Mesendoderm (in vitro differentiated cells): ENCODE measurements at regions not wholly inside any gene's neighbourhood (a gene's known extent, or its start where the extent isn't known, plus 50 kb on each side); places are given as distances from the start of the nearest gene placed in this dataset.

Experiments
- DNase-seq: peaks from one replicate; pipeline ENCODE4 v3.0.0; 2013
- H2AK5ac ChIP-seq: 2 replicates; pipeline ENCODE4 v1.6.1; 2013; ENCODE audit warnings: low read length, inconsistent platforms
- H2BK120ac ChIP-seq: 2 replicates; pipeline ENCODE4 v1.6.1; 2013; ENCODE audit warnings: low read depth, mild to moderate bottlenecking, low read length, moderate library complexity, mixed read lengths
- H2BK15ac ChIP-seq: replicated peaks from 2 replicates; pipeline ENCODE4 v1.6.1; 2013; ENCODE audit warnings: low read depth, mild to moderate bottlenecking, moderate library complexity
- H2BK5ac ChIP-seq: 2 replicates; pipeline ENCODE4 v1.6.1; 2013; ENCODE audit warnings: low read length, inconsistent platforms
- H3K18ac ChIP-seq: 2 replicates; pipeline ENCODE4 v1.6.1; 2013; ENCODE audit warnings: mild to moderate bottlenecking, low read length, mixed read lengths
- H3K23ac ChIP-seq: one replicate; pipeline ENCODE4 v1.6.1; 2013; ENCODE audit warnings: low read length
- H3K27ac ChIP-seq: 2 replicates; pipeline ENCODE4 v1.5.1; 2013; ENCODE audit warnings: low read depth, mild to moderate bottlenecking, inconsistent platforms, low read length, moderate library complexity
- H3K27me3 ChIP-seq: 2 replicates; pipeline ENCODE4 v1.6.1; 2013; ENCODE audit warnings: low read length, control low read depth, mild to moderate bottlenecking, inconsistent platforms; ENCODE audit not compliant: insufficient read depth, poor library complexity
- H3K36me3 ChIP-seq: 2 replicates; pipeline ENCODE4 v1.6.1; 2013; ENCODE audit warnings: low read length, inconsistent platforms; ENCODE audit not compliant: control insufficient read depth, insufficient read depth
- H3K4ac ChIP-seq: one replicate; pipeline ENCODE4 v1.6.1; 2013; ENCODE audit warnings: low read depth, mild to moderate bottlenecking, low read length, moderate library complexity
- H3K4me1 ChIP-seq: 2 replicates; pipeline ENCODE4 v1.6.1; 2013; ENCODE audit warnings: low read depth, low read length, inconsistent platforms; ENCODE audit not compliant: control insufficient read depth
- H3K4me2 ChIP-seq: 2 replicates; pipeline ENCODE4 v1.6.1; 2013; ENCODE audit warnings: low read length
- H3K4me3 ChIP-seq: 2 replicates; pipeline ENCODE4 v1.5.1; 2013; ENCODE audit warnings: mild to moderate bottlenecking, low read length
- H3K56ac ChIP-seq: one replicate; pipeline ENCODE4 v1.6.1; 2013; ENCODE audit warnings: low read length
- H3K79me1 ChIP-seq: 2 replicates; pipeline ENCODE4 v1.6.1; 2013; ENCODE audit warnings: low read length, inconsistent platforms
- H3K79me2 ChIP-seq: 2 replicates; pipeline ENCODE4 v1.6.1; 2013; ENCODE audit warnings: mild to moderate bottlenecking, low read length; ENCODE audit not compliant: control insufficient read depth, insufficient read depth
- H3K9ac ChIP-seq: 2 replicates; pipeline ENCODE4 v1.6.1; 2013; ENCODE audit warnings: low read length, inconsistent platforms
- H4K5ac ChIP-seq: one replicate; pipeline ENCODE4 v1.6.1; 2013; ENCODE audit warnings: low read length
- H4K8ac ChIP-seq: one replicate; pipeline ENCODE4 v1.6.1; 2013; ENCODE audit warnings: low read depth, mild to moderate bottlenecking, control low read depth, low read length, moderate library complexity
- WGBS: extraction: QIAGEN DNeasy Blood & Tissue Kit; methylation state at CpG from one replicate; pipeline ENCODE4 v1.1.7; 2013; ENCODE audit warnings: low lambda C conversion rate, missing lambda C conversion rate; ENCODE audit not compliant: insufficient coverage; ENCODE audit errors: extremely low coverage; 5-methylcytosine and 5-hydroxymethylcytosine counted together

GRCh38 chr3:25355034-25355885 lies 72.8 kb upstream of the RARB start:
- Histone ChIP-seq H3K79me1 (no peaks in the 10 kb centered on the region), H3K27ac (no peak overlapping the region), H3K4me3 (no peak overlapping the region), H2BK5ac (no peak overlapping the region), H3K23ac (no peak overlapping the region), H2AK5ac (no peak overlapping the region), H3K27me3 (no peaks in the 10 kb centered on the region), H3K4ac (no peak overlapping the region), H4K8ac (no peak overlapping the region), H3K79me2 (no peaks in the 10 kb centered on the region), H3K36me3 (no peaks in the 10 kb centered on the region), H2BK120ac (no peak overlapping the region), H3K9ac (no peak overlapping the region), H2BK15ac (no peak overlapping the region), H3K4me1 (no peaks in the 10 kb centered on the region), H3K56ac (no peak overlapping the region), H3K4me2 (no peak overlapping the region), H3K18ac (no peak overlapping the region), H4K5ac (no peak overlapping the region)
- WGBS: no CpG with 5 or more reads among the region's 4 CpGs
- no peak for DNase-seq

DNA sequence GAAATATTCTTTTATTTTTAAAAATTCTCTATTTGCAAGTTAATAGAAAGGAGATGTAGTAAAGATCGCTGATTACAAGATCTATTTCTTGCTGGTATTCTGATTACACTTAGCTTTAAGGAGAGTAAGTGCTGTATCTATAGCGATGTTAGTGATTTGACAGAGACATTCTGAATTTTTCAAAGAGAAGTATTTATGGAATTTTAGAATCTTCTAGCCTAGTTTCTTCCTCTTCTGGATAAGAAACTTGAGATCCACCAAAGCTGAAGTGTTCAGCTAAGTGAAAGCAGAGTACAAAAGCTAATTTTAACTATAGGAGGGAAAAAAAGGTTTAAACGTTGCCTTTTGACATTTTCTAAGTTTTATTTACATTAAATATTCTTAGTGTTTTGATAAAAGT lies 72.1 kb upstream of the RARB start:
- Histone ChIP-seq H3K79me2 (no peaks in the 10 kb centered on the region), H4K8ac (no peak overlapping the region), H3K27ac (no peak overlapping the region), H3K9ac (no peak overlapping the region), H3K79me1 (no peaks in the 10 kb centered on the region), H3K18ac (no peak overlapping the region), H2BK120ac (no peak overlapping the region), H2BK5ac (no peak overlapping the region), H3K4me1 (no peaks in the 10 kb centered on the region), H3K23ac (no peak overlapping the region), H3K27me3 (no peaks in the 10 kb centered on the region), H2AK5ac (no peak overlapping the region), H3K36me3 (no peaks in the 10 kb centered on the region), H3K4ac (no peak overlapping the region), H3K4me3 (no peak overlapping the region), H3K56ac (no peak overlapping the region), H3K4me2 (no peak overlapping the region), H4K5ac (no peak overlapping the region), H2BK15ac (no peak overlapping the region)
- DNase-seq: no peak
- WGBS: no CpG with 5 or more reads among the region's 3 CpGs

GRCh38 chr3:25362118-25362517 lies 65.9 kb upstream of the RARB start:
- Histone ChIP-seq H3K18ac (no peak overlapping the region), H2BK5ac (no peak overlapping the region), H2BK120ac (no peak overlapping the region), H3K36me3 (no peaks in the 10 kb centered on the region), H2BK15ac (no peak overlapping the region), H4K8ac (no peak overlapping the region), H3K79me1 (no peaks in the 10 kb centered on the region), H3K9ac (no peak overlapping the region), H3K79me2 (no peaks in the 10 kb centered on the region), H3K56ac (no peak overlapping the region), H2AK5ac (no peak overlapping the region), H3K27ac (no peak overlapping the region), H3K4me3 (no peak overlapping the region), H3K23ac (no peak overlapping the region), H4K5ac (no peak overlapping the region), H3K27me3 (no peaks in the 10 kb centered on the region), H3K4me2 (no peak overlapping the region), H3K4ac (no peak overlapping the region), H3K4me1 (no peaks in the 10 kb centered on the region)
- peak; percentile 19 for DNase-seq
- WGBS: no CpG with 5 or more reads among the region's 7 CpGs

DNA sequence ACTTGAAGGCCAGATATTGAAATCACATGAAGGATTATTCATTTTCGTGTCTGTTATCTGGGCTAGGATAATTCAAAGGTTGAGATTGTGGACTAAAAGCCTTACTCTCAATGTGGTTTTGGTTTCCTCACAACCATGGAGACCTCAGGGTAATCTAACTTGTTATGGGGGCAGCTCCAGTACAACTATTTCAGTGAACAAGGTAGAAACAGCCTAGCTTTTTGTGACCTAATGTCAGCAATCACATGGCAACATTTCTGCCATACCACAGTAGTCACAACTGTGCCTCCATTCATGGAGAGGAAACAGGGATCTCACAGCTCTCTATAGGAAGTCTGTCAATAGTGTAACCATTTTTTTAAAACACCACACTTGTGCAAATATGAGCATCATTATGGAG lies 62.4 kb upstream of the RARB start:
- Histone ChIP-seq H2BK5ac (no peak overlapping the region), H3K4ac (no peak overlapping the region), H4K5ac (no peak overlapping the region), H2BK15ac (no peak overlapping the region), H3K36me3 (no peaks in the 10 kb centered on the region), H3K23ac (no peak overlapping the region), H3K18ac (no peak overlapping the region), H3K27me3 (no peaks in the 10 kb centered on the region), H3K4me2 (no peak overlapping the region), H3K9ac (no peak overlapping the region), H3K4me3 (no peak overlapping the region), H4K8ac (no peak overlapping the region), H3K27ac (no peak overlapping the region), H2BK120ac (no peak overlapping the region), H3K56ac (no peak overlapping the region), H2AK5ac (no peak overlapping the region), H3K4me1 (no peaks in the 10 kb centered on the region), H3K79me2 (no peaks in the 10 kb centered on the region), H3K79me1 (no peaks in the 10 kb centered on the region)
- no CpG with 5 or more reads among the region's 1 CpG for WGBS
- no peak for DNase-seq

DNA sequence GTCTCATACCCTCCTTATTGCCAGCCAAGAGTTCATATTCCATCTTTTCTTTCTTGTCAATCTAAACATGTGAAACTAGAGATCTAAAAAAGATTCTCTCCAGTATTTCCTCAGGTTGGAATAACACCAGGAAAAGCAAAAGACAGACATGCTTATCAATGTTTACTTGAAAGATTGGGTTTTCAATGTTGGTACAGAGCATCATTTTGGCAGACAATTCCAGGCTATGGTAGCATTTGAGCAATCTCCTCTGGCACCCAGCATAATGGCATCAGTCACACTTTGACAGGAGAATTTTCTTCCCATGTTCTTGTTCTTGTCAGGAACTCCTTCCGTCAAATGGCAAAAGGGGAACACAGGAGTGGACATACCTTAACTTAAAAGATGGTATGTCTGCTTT lies 61.0 kb upstream of the RARB start:
- H3K23ac ChIP-seq: no peak overlapping the region
- DNase-seq: no peak
- H3K4me3 ChIP-seq: no peak overlapping the region
- no peak overlapping the region for H2BK120ac ChIP-seq
- H3K18ac ChIP-seq: no peak overlapping the region
- H3K56ac ChIP-seq: no peak overlapping the region
- no peaks in the 10 kb centered on the region for H3K4me1 ChIP-seq
- H2AK5ac ChIP-seq: no peak overlapping the region
- H3K4ac ChIP-seq: no peak overlapping the region
- no peak overlapping the region for H3K27ac ChIP-seq
- H2BK15ac ChIP-seq: no peak overlapping the region
- no peak overlapping the region for H4K8ac ChIP-seq
- no peak overlapping the region for H2BK5ac ChIP-seq
- no peaks in the 10 kb centered on the region for H3K79me1 ChIP-seq
- no peaks in the 10 kb centered on the region for H3K27me3 ChIP-seq
- no peaks in the 10 kb centered on the region for H3K79me2 ChIP-seq
- no peaks in the 10 kb centered on the region for H3K36me3 ChIP-seq
- H4K5ac ChIP-seq: no peak overlapping the region
- no peak overlapping the region for H3K4me2 ChIP-seq
- WGBS: no CpG with 5 or more reads among the region's 1 CpG
- no peak overlapping the region for H3K9ac ChIP-seq

- Histone ChIP-seq H3K4me1 (no peaks in the 10 kb centered on the region), H3K27me3 (no peaks in the 10 kb centered on the region), H4K5ac (no peak overlapping the region), H2BK15ac (no peak overlapping the region), H3K4ac (no peak overlapping the region), H3K4me2 (no peak overlapping the region), H3K79me1 (no peaks in the 10 kb centered on the region), H3K36me3 (no peaks in the 10 kb centered on the region), H3K4me3 (no peak overlapping the region), H3K56ac (no peak overlapping the region), H3K9ac (no peak overlapping the region), H4K8ac (no peak overlapping the region), H2BK120ac (no peak overlapping the region), H3K79me2 (no peaks in the 10 kb centered on the region), H3K18ac (no peak overlapping the region), H2BK5ac (no peak overlapping the region), H3K27ac (no peak overlapping the region), H3K23ac (no peak overlapping the region), H2AK5ac (no peak overlapping the region)
- WGBS: no CpG with 5 or more reads among the region's 3 CpGs
- no peak for DNase-seq
These were observed 55.9 kb upstream of the RARB start for GRCh38 chr3:25372167-25372566.
